Colonic mucosa (tissue), 4 donors: ENCODE measurements at regions not wholly inside any gene's neighbourhood (a gene's known extent, or its start where the extent isn't known, plus 50 kb on each side); places are given as distances from the start of the nearest gene placed in this dataset.
"Not testable (repeated sequence)": the region's sequence is repeated elsewhere in the genome, so short reads cannot be mapped to it uniquely, and the experiment has no call there.

Experiments
- DNase-seq: peaks from one replicate; pipeline ENCODE4 v3.0.0-alpha.2; 2020
- H3K27ac ChIP-seq: fragments of 200-600 bp; one replicate; pipeline ENCODE4 v1.8.0; 2021
- H3K27me3 ChIP-seq: fragments of 200-600 bp; one replicate; pipeline ENCODE4 v1.8.0; 2021
- H3K36me3 ChIP-seq: fragments of 200-600 bp; one replicate; pipeline ENCODE4 v1.8.0; 2021
- H3K4me1 ChIP-seq: fragments of 200-600 bp; one replicate; pipeline ENCODE4 v1.8.0; 2021; ENCODE audit warnings: mild to moderate bottlenecking
- H3K4me3 ChIP-seq: fragments of 200-600 bp; one replicate; pipeline ENCODE4 v1.8.0; 2021
- H3K9ac ChIP-seq, 2 donors: one replicate each; pipeline ENCODE4 v1.7.0; 2013; ENCODE audit warnings: control low read depth in 2 of 2, low read depth in 2 of 2, low read length in 2 of 2
- H3K9me3 ChIP-seq: fragments of 200-600 bp; one replicate; pipeline ENCODE4 v1.8.0; 2021
- intact Hi-C: fragments of 100-400 bp; cut with DNase I; formaldehyde crosslinking; loops from one replicate; pipeline ENCODE4 v1.14.1; 2022
- TF ChIP-seq, protein P1 (sequence below): fragments of 200-600 bp; IDR thresholded peaks from one replicate; pipeline ENCODE4 v1.8.0; 2022; ENCODE audit warnings: antibody characterized with exemption, mild to moderate bottlenecking
- donor health status: healthy.
- donor health status: DM: no; HTN: no; CAD: no.
- donor health status: DM: no; HTN: no; CAD: no.

DNA sequence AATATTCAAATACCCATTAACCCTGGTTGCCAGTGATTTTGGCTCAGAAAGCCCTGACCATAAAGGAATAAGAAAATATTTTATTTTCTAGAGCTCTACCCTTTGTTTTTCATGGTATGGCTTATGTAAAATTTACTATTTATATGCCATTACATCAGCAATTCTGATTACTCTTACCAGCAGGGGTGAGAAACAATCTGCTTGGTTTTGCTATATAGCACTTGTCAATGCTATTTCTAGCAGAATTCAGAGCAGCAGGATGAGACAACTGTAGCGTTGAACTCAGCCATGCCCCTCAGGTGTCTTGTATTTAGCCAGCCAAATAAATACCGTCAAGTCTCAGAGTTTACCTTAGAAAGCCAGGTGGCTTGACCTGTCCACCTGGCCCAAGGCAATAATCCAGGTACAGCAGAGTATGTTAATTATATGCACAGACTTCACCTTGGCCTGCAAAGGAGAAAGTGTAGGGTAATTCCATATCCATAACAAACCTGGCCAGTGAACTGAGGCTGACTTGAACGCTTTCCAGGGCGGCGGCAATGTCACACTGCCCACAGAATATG, 1303.5 kb downstream of the RAPGEF2 start:
- H3K27me3 ChIP-seq = no peaks in the 10 kb centered on the region
- H3K4me1 ChIP-seq = no peaks in the 10 kb centered on the region
- no peak overlapping the region for H3K9ac ChIP-seq
- no peak overlapping the region for H3K4me3 ChIP-seq
- no peaks in the 10 kb centered on the region for H3K9me3 ChIP-seq
- no peaks in the 10 kb centered on the region for H3K36me3 ChIP-seq
- no peak for DNase-seq
- intact Hi-C loops = no loop called here
- no peak overlapping the region for H3K27ac ChIP-seq
- TF ChIP-seq, protein P1, sequence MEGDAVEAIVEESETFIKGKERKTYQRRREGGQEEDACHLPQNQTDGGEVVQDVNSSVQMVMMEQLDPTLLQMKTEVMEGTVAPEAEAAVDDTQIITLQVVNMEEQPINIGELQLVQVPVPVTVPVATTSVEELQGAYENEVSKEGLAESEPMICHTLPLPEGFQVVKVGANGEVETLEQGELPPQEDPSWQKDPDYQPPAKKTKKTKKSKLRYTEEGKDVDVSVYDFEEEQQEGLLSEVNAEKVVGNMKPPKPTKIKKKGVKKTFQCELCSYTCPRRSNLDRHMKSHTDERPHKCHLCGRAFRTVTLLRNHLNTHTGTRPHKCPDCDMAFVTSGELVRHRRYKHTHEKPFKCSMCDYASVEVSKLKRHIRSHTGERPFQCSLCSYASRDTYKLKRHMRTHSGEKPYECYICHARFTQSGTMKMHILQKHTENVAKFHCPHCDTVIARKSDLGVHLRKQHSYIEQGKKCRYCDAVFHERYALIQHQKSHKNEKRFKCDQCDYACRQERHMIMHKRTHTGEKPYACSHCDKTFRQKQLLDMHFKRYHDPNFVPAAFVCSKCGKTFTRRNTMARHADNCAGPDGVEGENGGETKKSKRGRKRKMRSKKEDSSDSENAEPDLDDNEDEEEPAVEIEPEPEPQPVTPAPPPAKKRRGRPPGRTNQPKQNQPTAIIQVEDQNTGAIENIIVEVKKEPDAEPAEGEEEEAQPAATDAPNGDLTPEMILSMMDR = no peak

DNA sequence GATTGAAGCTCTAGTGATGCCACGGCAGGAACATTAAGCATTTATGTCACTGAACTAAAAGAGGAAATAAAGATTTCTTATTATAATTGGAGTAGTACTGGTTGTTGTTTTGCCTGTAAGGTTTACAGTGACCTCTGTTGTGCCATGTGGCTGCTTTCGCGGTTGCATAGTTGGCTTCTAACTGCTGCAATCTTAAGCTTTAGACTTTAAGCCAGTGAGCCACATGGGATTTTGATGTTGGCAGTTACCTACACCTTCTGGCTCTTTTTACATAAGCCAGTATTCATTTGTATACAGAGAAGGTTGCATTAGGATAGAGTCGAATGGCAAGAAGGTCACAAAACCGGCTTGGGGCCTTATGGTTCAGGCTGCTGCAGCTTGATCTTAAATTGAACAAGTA, 1311.6 kb downstream of the RAPGEF2 start:
- no peak overlapping the region for H3K4me3 ChIP-seq

DNA sequence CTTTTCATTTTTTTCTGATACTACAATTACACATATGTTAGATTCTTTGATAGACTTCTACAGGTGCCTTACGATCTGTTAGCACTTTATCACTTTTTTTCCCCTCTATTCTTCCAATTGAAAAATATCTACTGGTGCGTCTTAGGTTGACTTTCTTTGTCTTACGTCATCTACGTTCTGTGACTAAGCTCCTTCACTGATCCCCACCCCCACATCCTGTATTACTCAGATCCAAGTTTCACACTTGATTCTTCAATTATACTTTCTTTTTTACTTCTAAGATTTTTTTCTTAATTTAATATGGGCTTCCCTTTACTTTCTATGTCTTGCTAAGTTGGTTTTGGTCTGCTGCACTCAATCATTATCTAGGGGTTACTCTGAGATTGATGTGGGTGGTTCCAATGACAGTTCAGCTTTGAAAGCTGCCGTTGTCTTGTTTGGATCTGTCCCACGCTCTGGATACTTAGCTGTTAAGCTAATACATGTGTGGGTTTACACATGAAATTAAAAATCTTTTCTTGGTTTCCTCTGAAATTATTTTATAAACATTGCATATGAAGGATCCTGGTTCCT, 1321.1 kb downstream of the RAPGEF2 start:
- no peak for DNase-seq
- H3K9ac ChIP-seq = no peak overlapping the region
- H3K4me1 ChIP-seq = no peaks in the 10 kb centered on the region
- H3K27ac ChIP-seq = no peak overlapping the region
- TF ChIP-seq, protein P1 = no peak
- intact Hi-C loops = no loop called here
- no peaks in the 10 kb centered on the region for H3K36me3 ChIP-seq
- H3K9me3 ChIP-seq = no peaks in the 10 kb centered on the region
- no peak overlapping the region for H3K4me3 ChIP-seq
- H3K27me3 ChIP-seq = no peaks in the 10 kb centered on the region

More for the DNA sequence above, 1311.6 kb downstream of the RAPGEF2 start:
- intact Hi-C loops = no loop called here
- no peaks in the 10 kb centered on the region for H3K27me3 ChIP-seq
- no peaks in the 10 kb centered on the region for H3K4me1 ChIP-seq
- TF ChIP-seq, protein P1 = no peak
- no peaks in the 10 kb centered on the region for H3K9me3 ChIP-seq
- H3K36me3 ChIP-seq = no peaks in the 10 kb centered on the region
- H3K9ac ChIP-seq = no peak overlapping the region
- H3K27ac ChIP-seq = no peak overlapping the region
- DNase-seq = no peak

DNA sequence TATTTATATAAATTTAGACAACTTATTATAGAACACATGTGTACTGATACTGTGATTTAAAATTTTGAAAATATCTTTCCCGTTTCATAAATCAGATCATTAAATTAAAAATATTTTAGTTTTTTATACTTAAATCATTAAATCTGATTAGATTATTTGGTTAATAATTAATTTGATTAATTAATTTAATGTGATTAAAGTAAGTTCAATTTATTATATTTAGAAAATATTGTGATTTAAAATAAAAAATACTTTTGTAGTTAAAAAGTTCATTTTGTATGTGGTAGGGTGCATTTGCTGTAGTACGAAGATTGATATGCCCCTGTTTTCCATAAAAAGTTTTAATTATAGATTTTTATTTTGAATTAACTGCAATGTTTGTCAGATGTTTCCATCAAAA, 1323.4 kb downstream of the RAPGEF2 start:
- H3K4me3 ChIP-seq = no peak overlapping the region
- no peaks in the 10 kb centered on the region for H3K27me3 ChIP-seq
- no peaks in the 10 kb centered on the region for H3K36me3 ChIP-seq
- intact Hi-C loops = no loop called here
- no peak for DNase-seq
- H3K9ac ChIP-seq = no peak overlapping the region
- H3K4me1 ChIP-seq = no peaks in the 10 kb centered on the region
- H3K27ac ChIP-seq = no peak overlapping the region
- H3K9me3 ChIP-seq = no peaks in the 10 kb centered on the region
- TF ChIP-seq, protein P1 = no peak

DNA sequence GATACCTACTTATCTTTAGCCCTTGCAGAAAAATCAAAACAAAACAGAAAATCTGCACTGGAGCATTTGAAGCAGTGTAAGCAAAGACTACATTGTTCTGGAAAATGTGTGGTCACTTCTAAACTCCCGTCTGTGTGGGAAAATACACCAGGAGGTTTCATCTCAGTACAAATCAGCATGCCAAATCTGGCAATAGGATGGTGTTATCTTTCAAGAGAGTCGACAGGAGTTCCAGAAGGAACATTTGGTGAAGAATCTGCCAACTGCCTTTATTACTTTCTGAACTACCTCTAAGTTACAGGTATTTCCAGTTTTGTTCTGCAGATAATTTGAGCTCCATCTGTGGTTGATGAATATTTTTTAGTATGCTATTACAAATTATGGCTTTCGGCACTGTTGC, 1348.0 kb downstream of the RAPGEF2 start:
- H3K9me3 ChIP-seq = no peaks in the 10 kb centered on the region
- no peak for DNase-seq
- no peak overlapping the region for H3K4me3 ChIP-seq
- no peak overlapping the region for H3K9ac ChIP-seq
- no peaks in the 10 kb centered on the region for H3K36me3 ChIP-seq
- TF ChIP-seq, protein P1 = no peak
- H3K27me3 ChIP-seq = no peaks in the 10 kb centered on the region
- no peaks in the 10 kb centered on the region for H3K4me1 ChIP-seq
- intact Hi-C loops = no loop called here
- no peak overlapping the region for H3K27ac ChIP-seq

DNA sequence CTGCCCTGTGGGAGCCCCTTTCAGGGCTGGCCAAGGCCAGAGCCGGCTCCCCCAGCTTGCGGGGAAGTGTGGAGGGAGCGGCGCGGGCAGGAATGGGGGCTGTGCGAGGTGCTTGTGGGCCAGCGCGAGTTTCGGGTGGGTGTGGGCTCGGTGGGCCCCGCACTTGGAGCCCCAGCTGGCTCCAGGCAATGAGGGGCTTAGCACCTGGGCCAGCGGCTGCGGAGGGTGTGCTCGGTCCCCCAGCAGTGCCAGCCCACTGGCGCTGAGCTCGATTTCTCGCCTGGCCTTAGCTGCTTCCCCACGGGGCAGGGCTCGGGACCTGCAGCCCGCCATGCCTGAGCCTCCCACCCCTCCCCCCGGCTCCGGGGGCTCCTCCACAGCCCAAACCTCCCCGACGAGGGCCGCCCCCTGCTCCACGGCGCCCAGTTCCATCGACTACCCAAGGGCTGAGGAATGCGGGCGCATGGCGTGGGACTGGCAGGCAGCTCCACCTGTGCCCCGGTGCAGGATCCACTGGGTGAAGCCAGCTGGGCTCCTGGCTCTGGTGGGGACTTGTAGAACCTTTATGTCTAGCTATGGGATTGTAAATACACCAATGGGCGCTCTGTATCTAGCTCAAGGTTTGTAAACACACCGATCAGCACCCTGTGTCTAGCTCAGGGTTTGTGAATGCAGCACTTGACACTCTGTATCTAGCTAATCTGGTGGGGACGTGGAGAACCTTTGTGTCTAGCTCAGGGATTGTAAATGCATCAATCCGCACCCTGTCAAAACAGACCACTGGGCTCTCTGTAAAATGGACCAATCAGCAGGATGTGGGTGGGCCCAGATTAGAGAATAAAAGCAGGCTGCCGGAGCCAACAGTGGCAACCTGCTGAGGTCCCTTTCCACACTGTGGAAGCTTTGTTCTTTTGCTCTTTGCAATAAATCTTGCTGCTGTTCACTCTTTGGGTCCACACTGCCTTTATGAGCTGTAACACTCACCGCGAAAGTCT, 1379.1 kb downstream of the RAPGEF2 start:
- intact Hi-C loops, H3K36me3 ChIP-seq, DNase-seq, H3K27ac ChIP-seq, H3K4me3 ChIP-seq, H3K9me3 ChIP-seq, H3K27me3 ChIP-seq, H3K9ac ChIP-seq, H3K4me1 ChIP-seq: not testable (repeated sequence)
